PFSK-1 (cell line): ENCODE measurements at regions not wholly inside any gene's neighbourhood (a gene's known extent, or its start where the extent isn't known, plus 50 kb on each side); places are given as distances from the start of the nearest gene placed in this dataset.

Experiments used
- FOXP2 ChIP-seq: optimal IDR thresholded peaks from 2 replicates; pipeline ENCODE3; 2011; ENCODE audit warnings: borderline replicate concordance, control low read depth, inconsistent platforms; ENCODE audit not compliant: insufficient read depth; ENCODE audit errors: extremely low read length, extremely low read depth
- POLR2AphosphoS5 ChIP-seq: IDR thresholded peaks from 2 replicates; pipeline ENCODE4 v1.6.1; 2012; ENCODE audit warnings: low read depth, mild to moderate bottlenecking, control low read depth, low read length, moderate library complexity
- SIN3A ChIP-seq: IDR thresholded peaks from 2 replicates; pipeline ENCODE4 v1.6.1; 2012; ENCODE audit warnings: mild to moderate bottlenecking, low read length, moderate library complexity, borderline replicate concordance; ENCODE audit not compliant: insufficient read depth
- TAF1 ChIP-seq: IDR thresholded peaks from 2 replicates; pipeline ENCODE4 v1.6.1; 2012; ENCODE audit warnings: low read length, control low read depth, borderline replicate concordance; ENCODE audit not compliant: insufficient read depth

DNA sequence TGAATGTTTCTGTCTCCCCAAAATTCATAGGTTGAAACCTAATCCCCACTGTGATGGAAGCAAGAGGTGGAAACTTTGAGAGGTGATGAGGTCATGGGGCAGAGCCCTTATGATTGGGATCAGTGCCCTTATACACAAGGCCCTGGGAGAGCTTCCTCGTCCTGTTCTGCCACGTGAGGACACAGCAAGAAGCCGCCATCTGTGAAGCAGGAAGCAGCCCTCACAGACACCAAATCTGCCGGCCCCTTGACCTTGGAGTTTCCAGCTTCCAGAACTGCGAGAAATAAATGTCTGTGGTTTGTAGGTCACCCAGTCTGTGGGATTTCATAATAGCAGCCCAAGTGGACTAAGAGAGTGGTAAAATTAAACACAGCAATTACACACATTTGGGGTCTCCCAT, 737.4 kb downstream of the UQCRFS1 start:
- no peak for TF ChIP-seq POLR2AphosphoS5
- no peak for TF ChIP-seq FOXP2
- no peak for TF ChIP-seq TAF1
- no peak for TF ChIP-seq SIN3A
